Motor neuron (in vitro differentiated cells): ENCODE measurements at regions not wholly inside any gene's neighbourhood (a gene's known extent, or its start where the extent isn't known, plus 50 kb on each side); places are given as distances from the start of the nearest gene placed in this dataset.

ENCODE experiments used
- ATAC-seq, 8 experiments: fragments of 200-7000 bp; cut with Tn5 transposase; replicated peaks in 6 of 8; 2 replicates each; pipeline ENCODE4 v1.8.0; 2021; ENCODE audit warnings: mild to moderate bottlenecking in 8 of 8, moderate library complexity in 8 of 8
- H3K27ac ChIP-seq, 2 donors: fragments of 250-450 bp; sonication (Bioruptor Pico); 2 replicates each; pipeline ENCODE4 v1.9.0; 2021; ENCODE audit warnings: antibody characterized with exemption in 2 of 2, mild to moderate bottlenecking in 2 of 2, moderate library complexity in 1 of 2
- H3K4me1 ChIP-seq, 2 donors: fragments of 250-450 bp; sonication (Bioruptor Pico); replicated peaks in 1 of 2; 2 replicates each; pipeline ENCODE4 v1.6.1; 2021; ENCODE audit warnings: antibody characterized with exemption in 2 of 2, mild to moderate bottlenecking in 2 of 2, moderate library complexity in 1 of 2
- H3K4me3 ChIP-seq, 5 donors: fragments of 250-450 bp; sonication (Bioruptor Pico); 2 replicates each; pipeline ENCODE4 v1.9.0; 2021; ENCODE audit warnings: antibody characterized with exemption in 5 of 5, mild to moderate bottlenecking in 5 of 5, moderate library complexity in 4 of 5
- WGBS, 10 experiments: fragments of 450-650 bp; shearing (Covaris generic); methylation state at CpG; one replicate each; pipeline ENCODE4 v1.0.0; 2022; 5-methylcytosine and 5-hydroxymethylcytosine counted together
- in situ Hi-C, 9 experiments: fragments of 400-800 bp; cut with MboI; loops; one replicate each; pipeline ENCODE4 v1.15.0; 2021; ENCODE audit warnings: low sequenced_read_pairs in 9 of 9, low pct_unique_long_range_greater_than_20kb in 2 of 9; ENCODE audit not compliant: unreplicated experiment in 9 of 9

DNA sequence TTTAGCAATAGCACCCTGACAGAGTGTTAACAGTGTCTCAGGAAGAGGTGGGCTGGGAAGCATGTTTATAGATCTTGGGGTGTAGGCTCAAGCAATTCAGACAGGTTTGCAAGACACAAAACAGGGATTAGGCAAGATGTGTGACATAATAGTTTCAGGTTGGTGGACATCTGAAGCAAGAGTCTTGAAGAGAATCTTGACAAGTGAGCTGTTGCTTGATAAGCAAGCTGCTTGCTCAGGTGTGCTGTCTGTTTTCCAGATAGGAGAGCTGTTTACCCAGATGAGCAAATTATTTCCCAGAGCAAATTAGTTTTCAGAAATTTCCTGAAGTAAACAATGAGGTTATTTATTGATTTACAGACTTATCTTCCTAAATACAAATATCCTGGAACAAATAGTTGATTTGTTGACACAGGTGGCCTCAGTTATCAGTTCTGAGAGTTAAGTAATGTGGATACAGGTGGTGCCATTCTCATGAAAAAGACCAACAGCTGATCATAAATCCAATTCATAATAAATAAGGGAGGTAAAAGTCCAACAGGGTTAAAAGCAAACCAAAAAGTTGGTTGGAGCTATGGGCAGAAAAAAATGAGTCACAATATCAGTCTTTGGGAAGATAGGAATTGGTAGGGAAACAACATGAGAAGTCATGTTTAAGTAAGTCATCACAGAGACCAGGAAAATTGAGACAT is 437.3 kb downstream of the TBL1XR1 start:
- ATAC-seq, result no peak
- Histone ChIP-seq H3K27ac (no peak overlapping the region), H3K4me3 (no peak overlapping the region), H3K4me1 (no peaks in the 10 kb centered on the region)
- in situ Hi-C loops, result no loop called here

GRCh38 chr3:176757429-176757828 is 439.9 kb downstream of the TBL1XR1 start:
- Histone ChIP-seq H3K4me3 (no peak overlapping the region), H3K4me1 (no peaks in the 10 kb centered on the region), H3K27ac (no peak overlapping the region)
- in situ Hi-C loops, result no loop called here
- ATAC-seq, result no peak

DNA sequence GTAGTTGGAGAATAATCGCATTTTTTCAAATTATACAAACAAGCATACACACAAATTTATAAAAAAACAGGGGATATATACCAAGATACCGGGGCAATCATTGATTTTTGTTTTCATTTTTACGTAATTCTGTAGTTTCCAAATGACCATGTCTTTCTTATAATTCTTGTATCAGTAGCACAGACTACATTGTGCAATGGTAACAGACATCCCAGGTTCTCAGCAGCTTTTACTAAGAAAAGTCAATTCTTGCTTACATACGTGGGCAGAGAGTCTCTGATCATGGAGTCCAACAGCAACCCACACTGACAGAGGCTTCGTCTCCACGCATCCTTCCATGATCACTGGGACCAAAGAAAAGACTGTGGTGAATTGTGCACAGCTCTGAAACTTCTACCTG is 441.3 kb downstream of the TBL1XR1 start:
- WGBS, 10 experiments, result 36 to 100% (median 93%) methylated on average over 1 to 6 of the region's 6 CpGs
- no peak for ATAC-seq
- H3K4me3 ChIP-seq, result no peak overlapping the region
- in situ Hi-C loops, result no loop called here
- H3K4me1 ChIP-seq, result no peaks in the 10 kb centered on the region
- no peak overlapping the region for H3K27ac ChIP-seq

GRCh38 chr3:176755552-176755951 is 441.7 kb downstream of the TBL1XR1 start:
- 0 to 100% (median 82%) methylated on average over 1 of the region's 1 CpG; no CpG with 5 or more reads in 2 of the 10 experiments for WGBS, 10 experiments
- no peak for ATAC-seq
- in situ Hi-C loops, result no loop called here

DNA sequence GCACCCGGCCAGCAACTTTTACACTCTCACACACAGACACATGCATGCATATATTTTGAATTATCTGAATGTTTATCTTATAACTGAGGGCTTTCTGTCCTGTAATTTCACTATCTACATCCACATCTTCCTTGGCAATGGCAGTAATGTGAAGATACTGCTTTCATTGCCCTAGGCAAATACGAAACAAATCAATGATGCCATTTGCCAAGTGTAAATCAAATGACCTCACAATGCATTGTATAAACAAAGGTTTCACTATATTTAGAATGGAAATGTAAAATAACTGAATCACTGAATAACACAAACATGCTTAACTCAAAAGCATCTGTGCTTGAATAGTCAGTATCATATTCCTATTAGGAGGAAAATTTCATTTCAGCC is 455.6 kb downstream of the TBL1XR1 start:
- Histone ChIP-seq H3K4me1 (peaks cover 0 to 8% of the 10 kb centered on the region in 2 donors), H3K27ac (no peak overlapping the region), H3K4me3 (no peak overlapping the region)
- whole genome bisulfite sequencing, 10 experiments, result 0 to 93% (median 33%) methylated on average over 1 to 2 of the region's 2 CpGs; no CpG with 5 or more reads in 3 of the 10 experiments
- in situ Hi-C loops, result no loop called here
- ATAC-seq, result peak in 4 of 8 experiments; percentile 17 to 83 (median 66)

More at GRCh38 chr3:176755552-176755951, 441.7 kb downstream of the TBL1XR1 start:
- no peak overlapping the region for H3K4me3 ChIP-seq
- H3K27ac ChIP-seq, result no peak overlapping the region
- no peaks in the 10 kb centered on the region for H3K4me1 ChIP-seq

DNA sequence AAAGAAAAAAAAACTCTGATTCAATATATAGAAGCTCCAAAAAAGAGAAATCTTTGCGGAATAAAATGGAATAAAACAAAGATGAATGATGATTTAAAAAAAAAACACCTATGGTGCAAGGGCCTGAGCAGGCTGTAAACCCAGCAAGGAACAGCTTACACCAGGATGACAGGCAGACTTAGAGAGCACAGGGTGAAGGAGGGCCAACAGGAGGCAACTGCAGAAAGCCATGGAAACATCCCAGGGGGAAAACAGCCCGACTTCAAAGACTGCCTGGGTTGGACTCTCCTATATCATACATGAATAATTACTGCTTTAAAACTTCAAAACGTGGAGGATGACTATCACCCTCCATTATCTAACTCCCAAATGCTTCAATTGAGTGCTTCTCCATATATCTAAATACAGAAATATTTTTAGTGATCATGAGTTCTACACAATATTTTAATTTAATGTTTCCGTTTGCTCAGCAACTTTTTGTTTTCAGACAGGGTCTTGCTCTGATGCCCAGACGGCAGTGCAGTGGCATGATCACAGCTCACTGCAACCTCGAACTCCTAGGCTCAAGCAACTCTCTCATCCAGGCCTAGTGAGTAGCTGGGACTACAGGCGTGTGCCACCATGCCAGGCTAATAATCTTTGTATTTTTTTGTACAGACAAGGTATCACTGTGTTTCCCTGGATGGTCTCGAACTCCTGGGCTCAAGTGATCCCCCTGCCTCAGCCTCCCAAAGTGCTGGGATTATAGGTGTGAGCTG is 456.2 kb downstream of the TBL1XR1 start:
- 17 to 90% (median 83%) methylated on average over 2 to 8 of the region's 8 CpGs for WGBS, 10 experiments
- Histone ChIP-seq H3K4me3 (no peak overlapping the region), H3K27ac (no peak overlapping the region), H3K4me1 (peaks cover 0 to 8% of the 10 kb centered on the region in 2 donors)
- in situ Hi-C loops, result no loop called here
- ATAC-seq, result peak in 3 of 8 experiments; percentile 33 to 59 (median 51)

DNA sequence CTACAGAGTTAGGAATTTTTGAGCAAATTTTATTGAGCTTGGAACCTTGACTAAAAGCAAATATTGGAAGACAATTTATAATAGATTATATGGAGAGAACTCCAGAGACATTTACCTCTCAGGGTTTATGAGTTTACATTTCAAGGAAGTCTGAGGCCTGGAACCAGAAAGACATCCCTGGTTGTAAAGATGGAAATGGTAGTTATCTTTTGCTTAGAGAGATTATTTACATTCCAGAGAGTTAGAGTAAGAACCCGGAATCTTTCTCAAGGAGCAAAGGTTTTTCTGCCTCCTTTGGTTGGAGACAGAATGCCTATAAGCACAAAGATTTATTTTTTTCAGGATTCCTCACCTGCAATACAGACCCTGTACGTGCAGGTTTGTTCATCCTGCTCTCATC is 458.1 kb downstream of the TBL1XR1 start:
- no peak for ATAC-seq
- Histone ChIP-seq H3K4me1 (peaks cover 0 to 8% of the 10 kb centered on the region in 2 donors), H3K4me3 (no peak overlapping the region), H3K27ac (no peak overlapping the region)
- in situ Hi-C loops, result no loop called here
- WGBS, 10 experiments, result 13 to 100% (median 85%) methylated on average over 1 to 2 of the region's 2 CpGs; no CpG with 5 or more reads in 3 of the 10 experiments

DNA sequence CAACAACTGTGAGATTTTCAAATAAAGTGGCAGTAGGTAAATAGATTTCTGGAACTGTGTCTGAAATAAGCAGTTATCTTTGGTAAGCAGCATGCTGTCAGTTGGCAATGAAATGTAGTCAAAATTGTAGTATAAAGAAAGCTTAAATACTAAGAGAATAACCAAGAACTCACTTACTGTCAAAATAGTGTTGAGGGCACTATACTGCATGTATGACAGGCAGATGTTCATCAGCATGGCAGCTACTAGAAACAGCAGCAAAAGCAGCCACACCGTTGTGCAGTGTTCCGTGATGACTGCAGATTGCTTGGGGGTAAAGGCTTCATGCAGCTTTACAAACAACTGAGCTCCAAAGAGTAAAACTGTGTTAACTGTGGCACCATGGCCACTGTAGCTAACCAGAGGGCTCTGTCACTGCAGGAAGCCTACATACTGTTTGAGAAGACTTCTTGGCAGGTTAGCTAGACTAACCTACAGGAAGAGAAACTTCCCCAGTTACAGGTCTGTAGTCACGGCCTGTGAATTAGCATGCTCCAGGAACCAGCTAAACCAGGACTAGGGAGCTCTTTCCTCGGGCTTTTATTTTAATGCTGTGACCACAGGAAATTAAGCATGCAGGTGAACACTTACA is 459.7 kb downstream of the TBL1XR1 start:
- Histone ChIP-seq H3K4me3 (no peak overlapping the region), H3K27ac (no peak overlapping the region), H3K4me1 (peaks cover 0 to 8% of the 10 kb centered on the region in 2 donors)
- ATAC-seq, result no peak
- in situ Hi-C loops, result no loop called here
- 7 to 90% (median 33%) methylated on average over 2 to 4 of the region's 4 CpGs; no CpG with 5 or more reads in 3 of the 10 experiments for WGBS, 10 experiments

GRCh38 chr3:176734146-176734545 is 463.1 kb downstream of the TBL1XR1 start:
- 10 to 100% (median 88%) methylated on average over 1 to 3 of the region's 5 CpGs; no CpG with 5 or more reads in 6 of the 10 experiments for WGBS, 10 experiments
- Histone ChIP-seq H3K27ac (no peak overlapping the region), H3K4me1 (peaks cover 0 to 8% of the 10 kb centered on the region in 2 donors), H3K4me3 (no peak overlapping the region)
- ATAC-seq, result no peak
- in situ Hi-C loops, result no loop called here

DNA sequence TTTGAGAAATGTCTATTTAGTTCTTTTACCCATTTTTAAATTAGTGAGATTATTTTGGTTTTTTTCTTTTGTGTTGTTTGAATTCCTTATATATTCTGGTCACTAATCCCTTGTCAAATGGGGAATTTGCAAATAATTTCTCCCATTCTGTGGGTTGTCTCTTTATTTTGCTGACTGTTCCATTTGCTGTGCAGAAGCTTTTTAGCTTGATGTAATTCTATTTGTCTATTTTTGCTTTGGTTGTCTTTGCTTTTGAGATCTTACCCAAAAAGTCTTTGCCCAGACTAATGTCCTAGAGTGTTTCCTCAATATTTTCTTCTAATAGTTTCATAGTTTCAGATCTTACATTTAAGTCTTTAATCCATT is 472.9 kb downstream of the TBL1XR1 start:
- Histone ChIP-seq H3K27ac (no peak overlapping the region), H3K4me3 (no peak overlapping the region), H3K4me1 (no peaks in the 10 kb centered on the region)
- no peak for ATAC-seq
- in situ Hi-C loops, result no loop called here

GRCh38 chr3:176723758-176724393 is 473.4 kb downstream of the TBL1XR1 start:
- in situ Hi-C loops, result no loop called here
- ATAC-seq, result peak in 3 of 8 experiments; percentile 58 to 81 (median 80)

DNA sequence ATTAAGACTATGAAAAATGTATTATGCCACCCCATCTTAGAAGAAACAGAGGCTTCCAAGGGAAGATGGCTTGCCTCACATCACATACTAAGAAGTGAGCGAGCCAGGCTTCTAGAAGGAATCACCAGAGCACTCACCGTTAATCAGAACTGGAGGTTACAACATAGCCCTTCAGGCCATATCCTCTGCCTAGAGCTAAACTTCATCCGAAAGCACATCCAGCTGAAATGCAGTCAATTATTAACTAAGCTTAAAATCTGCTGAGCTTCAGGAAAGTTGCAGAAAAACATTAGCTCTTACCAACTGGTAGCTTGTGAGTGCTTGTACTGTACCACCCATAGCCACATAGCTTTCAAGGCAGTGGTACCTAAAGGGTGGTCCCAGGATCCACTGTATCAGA is 483.2 kb downstream of the TBL1XR1 start:
- in situ Hi-C loops, result no loop called here
- Histone ChIP-seq H3K27ac (no peak overlapping the region), H3K4me1 (no peaks in the 10 kb centered on the region), H3K4me3 (no peak overlapping the region)
- no peak for ATAC-seq
- 0 to 100% (median 70%) methylated on average over 1 of the region's 3 CpGs; no CpG with 5 or more reads in 6 of the 10 experiments for WGBS, 10 experiments

More at GRCh38 chr3:176723758-176724393, 473.4 kb downstream of the TBL1XR1 start:
- no peak overlapping the region for H3K27ac ChIP-seq
- no peaks in the 10 kb centered on the region for H3K4me1 ChIP-seq
- no peak overlapping the region for H3K4me3 ChIP-seq

DNA sequence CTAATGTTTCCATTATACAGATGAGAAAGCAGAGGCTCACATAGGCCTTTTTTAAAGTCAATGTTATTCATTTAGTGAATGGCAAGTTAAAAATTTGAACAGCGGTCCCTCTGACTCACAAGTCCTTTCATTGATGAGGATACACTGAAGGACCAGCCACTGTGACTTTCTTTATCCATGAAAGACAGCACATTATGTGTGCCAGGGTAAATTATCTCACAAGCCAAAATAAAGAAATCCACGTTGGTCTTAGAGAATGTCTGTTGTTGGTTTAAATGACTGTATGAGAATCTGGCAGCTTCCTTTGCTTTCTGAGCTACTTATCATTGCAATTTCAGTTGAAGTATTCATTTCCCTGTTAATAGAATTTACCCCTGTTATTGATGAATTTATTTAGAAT is 485.1 kb downstream of the TBL1XR1 start:
- 15 to 90% (median 50%) methylated on average over 1 to 2 of the region's 2 CpGs; no CpG with 5 or more reads in 1 of the 10 experiments for WGBS, 10 experiments
- Histone ChIP-seq H3K4me3 (no peak overlapping the region), H3K27ac (no peak overlapping the region), H3K4me1 (no peaks in the 10 kb centered on the region)
- ATAC-seq, result peak in 1 of 8 experiments; percentile 78
- in situ Hi-C loops, result no loop called here
